Natural killer cell (primary cell): ENCODE measurements at regions not wholly inside any gene's neighbourhood (a gene's known extent, or its start where the extent isn't known, plus 50 kb on each side); places are given as distances from the start of the nearest gene placed in this dataset.

ENCODE experiments used
- ATAC-seq, 3 donors: fragments of 150-1000 bp in 2 of 3; fragments of 200-7000 bp in 1 of 3; cut with Tn5 transposase; 1 replicate in 1 of 3; 2 replicates in 2 of 3; pipeline ENCODE4 v1.10.0; 2021; ENCODE audit warnings: mild to moderate bottlenecking in 2 of 3, moderate library complexity in 2 of 3
- DNase-seq, 2 donors: peaks; one replicate each; pipeline versions ENCODE4 v3.0.0 to v3.0.0-alpha.2; 2013 to 2021; ENCODE audit warnings: mixed read lengths in 1 of 2
- H3K27ac ChIP-seq: one replicate; pipeline ENCODE4 v1.5.1; 2013; ENCODE audit warnings: mild to moderate bottlenecking, low read length
- H3K27me3 ChIP-seq: one replicate; pipeline ENCODE4 v1.6.1; 2013; ENCODE audit warnings: low read length; ENCODE audit not compliant: control insufficient read depth, insufficient read depth
- H3K36me3 ChIP-seq: one replicate; pipeline ENCODE4 v1.6.1; 2013; ENCODE audit warnings: low read length; ENCODE audit not compliant: control insufficient read depth, insufficient read depth
- H3K4me1 ChIP-seq: one replicate; pipeline ENCODE4 v1.6.1; 2013; ENCODE audit warnings: low read length; ENCODE audit not compliant: control insufficient read depth, insufficient read depth
- H3K4me3 ChIP-seq: one replicate; pipeline ENCODE4 v1.5.1; 2013; ENCODE audit warnings: low read length
- H3K9me3 ChIP-seq: one replicate; pipeline ENCODE4 v1.6.1; 2013; ENCODE audit warnings: low read length; ENCODE audit not compliant: control insufficient read depth, insufficient read depth
- H3K27ac Mint-ChIP-seq, 2 donors: one replicate each; pipeline ENCODE4 v1.8.0; 2022; ENCODE audit warnings: mild to moderate bottlenecking in 2 of 2, mixed read lengths in 2 of 2, moderate library complexity in 1 of 2
- H3K27me3 Mint-ChIP-seq, 2 donors: one replicate each; pipeline ENCODE4 v1.8.0; 2022; ENCODE audit warnings: low read depth in 2 of 2, mixed read lengths in 2 of 2
- H3K36me3 Mint-ChIP-seq: one replicate; pipeline ENCODE4 v1.8.0; 2022; ENCODE audit warnings: mixed read lengths
- H3K4me1 Mint-ChIP-seq, 2 donors: one replicate each; pipeline ENCODE4 v1.8.0; 2022; ENCODE audit warnings: mixed read lengths in 2 of 2
- H3K4me3 Mint-ChIP-seq: one replicate; pipeline ENCODE4 v1.8.0; 2022; ENCODE audit warnings: mild to moderate bottlenecking, moderate library complexity, mixed read lengths
- H3K9me3 Mint-ChIP-seq, 2 donors: one replicate each; pipeline ENCODE4 v1.8.0; 2022; ENCODE audit warnings: mixed read lengths in 2 of 2
- CTCF ChIP-seq: fragments of 200-600 bp; IDR thresholded peaks from one replicate; pipeline ENCODE4 v1.8.0; 2022; ENCODE audit warnings: antibody characterized with exemption
- WGBS: methylation state at CpG from one replicate; pipeline ENCODE4 v1.1.7; 2013; ENCODE audit warnings: missing lambda C conversion rate; ENCODE audit not compliant: insufficient coverage; 5-methylcytosine and 5-hydroxymethylcytosine counted together
- intact Hi-C: fragments of 100-400 bp; cut with micrococcal nuclease; formaldehyde crosslinking; loops from one replicate; pipeline ENCODE4 v1.14.2; 2022

- peaks cover 2 to 11% of the 10 kb centered on the region in 2 donors for H3K27me3 Mint-ChIP-seq
- no peaks in the 10 kb centered on the region for H3K4me1 Mint-ChIP-seq
- H3K36me3 Mint-ChIP-seq: no peaks in the 10 kb centered on the region
- no peak overlapping the region for H3K4me3 Mint-ChIP-seq
- H3K27ac Mint-ChIP-seq: no peak overlapping the region
- no peak for TF ChIP-seq CTCF
- Histone ChIP-seq H3K27ac (no peak overlapping the region), H3K27me3 (no peaks in the 10 kb centered on the region), H3K9me3 (no peaks in the 10 kb centered on the region), H3K36me3 (no peaks in the 10 kb centered on the region), H3K4me3 (no peak overlapping the region), H3K4me1 (no peaks in the 10 kb centered on the region)
- no peak for DNase-seq
- no peaks in the 10 kb centered on the region for H3K9me3 Mint-ChIP-seq
- no peak for ATAC-seq
- intact Hi-C loops: no loop called here
Observed at GRCh38 chr4:100962698-100963097, 384.6 kb downstream of the PPP3CA start.

GRCh38 chr4:100960232-100960631 lies 387.1 kb downstream of the PPP3CA start:
- no peaks in the 10 kb centered on the region for H3K9me3 Mint-ChIP-seq
- H3K36me3 Mint-ChIP-seq: no peaks in the 10 kb centered on the region
- TF ChIP-seq CTCF: no peak
- H3K4me3 Mint-ChIP-seq: no peak overlapping the region
- no peaks in the 10 kb centered on the region for H3K27me3 Mint-ChIP-seq
- ATAC-seq: no peak
- DNase-seq: no peak
- intact Hi-C loops: no loop called here
- H3K36me3 ChIP-seq: no peaks in the 10 kb centered on the region
- no peaks in the 10 kb centered on the region for H3K9me3 ChIP-seq
- no peaks in the 10 kb centered on the region for H3K4me1 Mint-ChIP-seq
- no peak overlapping the region for H3K4me3 ChIP-seq
- no peaks in the 10 kb centered on the region for H3K27me3 ChIP-seq
- WGBS: 86% methylated on average over 3 of the region's 3 CpGs
- H3K4me1 ChIP-seq: no peaks in the 10 kb centered on the region
- no peak overlapping the region for H3K27ac ChIP-seq
- no peak overlapping the region for H3K27ac Mint-ChIP-seq

GRCh38 chr4:100954046-100954445 lies 393.3 kb downstream of the PPP3CA start:
- Histone ChIP-seq H3K36me3 (no peaks in the 10 kb centered on the region), H3K9me3 (no peaks in the 10 kb centered on the region), H3K4me1 (no peaks in the 10 kb centered on the region), H3K4me3 (no peak overlapping the region), H3K27ac (no peak overlapping the region), H3K27me3 (no peaks in the 10 kb centered on the region)
- ATAC-seq: no peak
- H3K36me3 Mint-ChIP-seq: no peaks in the 10 kb centered on the region
- intact Hi-C loops: no loop called here
- peaks cover 0 to 9% of the 10 kb centered on the region in 2 donors for H3K27me3 Mint-ChIP-seq
- no peak for TF ChIP-seq CTCF
- 100% methylated on average over 1 of the region's 2 CpGs for WGBS
- no peak overlapping the region for H3K27ac Mint-ChIP-seq
- no peak for DNase-seq
- no peak overlapping the region for H3K4me3 Mint-ChIP-seq
- no peaks in the 10 kb centered on the region for H3K4me1 Mint-ChIP-seq
- H3K9me3 Mint-ChIP-seq: no peaks in the 10 kb centered on the region

- no peak overlapping the region for H3K4me3 ChIP-seq
- no peaks in the 10 kb centered on the region for H3K9me3 Mint-ChIP-seq
- no peak for DNase-seq
- H3K4me1 Mint-ChIP-seq: no peaks in the 10 kb centered on the region
- no peak for ATAC-seq
- H3K9me3 ChIP-seq: no peaks in the 10 kb centered on the region
- no peak for TF ChIP-seq CTCF
- no peak overlapping the region for H3K27ac Mint-ChIP-seq
- no peaks in the 10 kb centered on the region for H3K4me1 ChIP-seq
- no peaks in the 10 kb centered on the region for H3K27me3 ChIP-seq
- H3K36me3 ChIP-seq: no peaks in the 10 kb centered on the region
- no peaks in the 10 kb centered on the region for H3K36me3 Mint-ChIP-seq
- H3K4me3 Mint-ChIP-seq: no peak overlapping the region
- H3K27me3 Mint-ChIP-seq: peaks cover 0 to 9% of the 10 kb centered on the region in 2 donors
- H3K27ac ChIP-seq: no peak overlapping the region
- intact Hi-C loops: no loop called here
Observed at GRCh38 chr4:100953616-100954015, 393.7 kb downstream of the PPP3CA start.
